Endothelial cell of umbilical vein (primary cell): ENCODE measurements at regions not wholly inside any gene's neighbourhood (a gene's known extent, or its start where the extent isn't known, plus 50 kb on each side); places are given as distances from the start of the nearest gene placed in this dataset.

Experiments used
- BruUV-seq: library from RNA; stranded (reverse); fragments of 400-500 nt; replicated peaks from 2 replicates; lab custom pipeline; 2021; lab: Mats Ljungman, UMichigan
- CTCF ChIA-PET: fragments of 300-600, 350-600 bp; sonication (Branson Sonifier 250); formaldehyde crosslinking; loops from one replicate; lab custom pipeline; 2021; ENCODE audit warnings: antibody characterized with exemption, inconsistent platforms; lab: Charles Lee
- POLR2A ChIA-PET: fragments of 300-600, 350-600 bp; sonication (Branson Sonifier 250); formaldehyde crosslinking; loops from one replicate; lab custom pipeline; 2021; ENCODE audit warnings: antibody characterized with exemption, inconsistent platforms; lab: Charles Lee
- DNase-seq: peaks from one replicate; pipeline ENCODE4 v3.0.0-alpha.2; 2011; ENCODE audit warnings: low read depth, low spot score
- FAIRE-seq: peaks from 2 replicates; lab custom pipeline; 2011; peaks lifted over from hg19 to GRCh38; lab: Jason Lieb, UNC
- H2AFZ ChIP-seq: 2 replicates; pipeline ENCODE4 v1.6.0; 2012; ENCODE audit warnings: low read depth, low read length, control low read depth, inconsistent platforms
- H3K27ac ChIP-seq: 2 replicates; pipeline ENCODE4 v1.5.1; 2011; ENCODE audit warnings: low read depth, mild to moderate bottlenecking, control low read depth, low read length, moderate library complexity; ENCODE audit not compliant: insufficient read depth
- H3K27me3 ChIP-seq, 2 experiments: 2 replicates each; pipeline versions ENCODE4 v1.6.0 to v1.6.1; 2011; ENCODE audit warnings: low read length in 2 of 2, mixed read lengths in 1 of 2; ENCODE audit not compliant: control insufficient read depth in 2 of 2, insufficient read depth in 2 of 2
- H3K36me3 ChIP-seq, 2 experiments: 2 replicates in 1 of 2; 3 replicates in 1 of 2; pipeline ENCODE4 v1.5.1; 2011; ENCODE audit warnings: low read length in 2 of 2, mild to moderate bottlenecking in 1 of 2, moderate library complexity in 1 of 2; ENCODE audit not compliant: control insufficient read depth in 2 of 2, insufficient read depth in 2 of 2; ENCODE audit errors: extremely low read depth in 1 of 2
- H3K4me1 ChIP-seq: 3 replicates; pipeline ENCODE4 v1.5.1; 2011; ENCODE audit warnings: mild to moderate bottlenecking, low read length; ENCODE audit not compliant: control insufficient read depth, insufficient read depth; ENCODE audit errors: extremely low read depth
- H3K4me2 ChIP-seq: 2 replicates; pipeline ENCODE4 v1.6.1; 2011; ENCODE audit warnings: low read length, control low read depth, mixed read lengths; ENCODE audit not compliant: insufficient read depth
- H3K4me3 ChIP-seq, 3 experiments: fragments of 200-600 bp in 1 of 3; sonication (generic), shearing (Covaris generic) in 1 of 3; replicated peaks in 1 of 3; 2 replicates each; pipeline ENCODE4 v1.5.1; 2011 to 2016; ENCODE audit warnings: control low read depth in 3 of 3, low read length in 3 of 3, mild to moderate bottlenecking in 2 of 3, inconsistent platforms in 1 of 3, low read depth in 1 of 3, moderate library complexity in 1 of 3; ENCODE audit not compliant: insufficient read depth in 1 of 3
- H3K79me2 ChIP-seq: 2 replicates; pipeline ENCODE4 v1.6.0; 2012; ENCODE audit warnings: low read length, inconsistent platforms; ENCODE audit not compliant: control insufficient read depth, insufficient read depth
- H3K9ac ChIP-seq: replicated peaks from 2 replicates; pipeline ENCODE3; 2011; ENCODE audit warnings: low read length, control low read depth; ENCODE audit not compliant: insufficient read depth; ENCODE audit errors: extremely low read depth
- H3K9me1 ChIP-seq: replicated peaks from 3 replicates; pipeline ENCODE4 v1.6.0; 2011; ENCODE audit warnings: mild to moderate bottlenecking, low read length; ENCODE audit not compliant: control insufficient read depth, insufficient read depth; ENCODE audit errors: extremely low read depth
- H3K9me3 ChIP-seq: replicated peaks from 2 replicates; pipeline ENCODE4 v1.5.1; 2012; ENCODE audit warnings: low read length, inconsistent platforms; ENCODE audit not compliant: control insufficient read depth, insufficient read depth
- H4K20me1 ChIP-seq: replicated peaks from 2 replicates; pipeline ENCODE3; 2011; ENCODE audit warnings: mild to moderate bottlenecking, low read length; ENCODE audit not compliant: control insufficient read depth, insufficient read depth; ENCODE audit errors: extremely low read depth
- EZH2 ChIP-seq: IDR thresholded peaks from 2 replicates; pipeline ENCODE4 v1.6.1; 2012; ENCODE audit warnings: borderline replicate concordance, low read depth, mild to moderate bottlenecking, moderate library complexity, low read length, inconsistent platforms; ENCODE audit not compliant: severe bottlenecking
- GATA2 ChIP-seq: IDR thresholded peaks from 2 replicates; pipeline ENCODE4 v1.7.0; 2011; ENCODE audit warnings: low read depth, mild to moderate bottlenecking, moderate library complexity, mixed read lengths, low read length; ENCODE audit not compliant: insufficient read length, insufficient read depth
- JUN ChIP-seq: IDR thresholded peaks from 2 replicates; pipeline ENCODE4 v1.6.1; 2011; ENCODE audit warnings: borderline replicate concordance, low read depth; ENCODE audit not compliant: insufficient read length, insufficient read depth
- MYC ChIP-seq: IDR thresholded peaks from one replicate; pipeline ENCODE4 v1.6.1; 2011; ENCODE audit warnings: mild to moderate bottlenecking, low read depth, low read length
- dilution Hi-C: fragments of 300-500 bp; cut with MboI; formaldehyde crosslinking; loops from one replicate; pipeline ENCODE4 v1.15.0; 2019; ENCODE audit warnings: low sequenced_read_pairs; ENCODE audit not compliant: extremely low pct_ligation_motif_present
- intact Hi-C: fragments of 100-400 bp; cut with micrococcal nuclease; formaldehyde crosslinking; loops from one replicate; pipeline ENCODE4 v1.10.0; 2022
- TF ChIP-seq, protein P1 (sequence below), 2 donors: IDR thresholded peaks; 1 replicate in 1 of 2; 2 replicates in 1 of 2; pipeline ENCODE4 v1.5.1; 2011; ENCODE audit warnings: low read length in 2 of 2, mild to moderate bottlenecking in 2 of 2, moderate library complexity in 2 of 2, control low read depth in 1 of 2, inconsistent platforms in 1 of 2, low read depth in 1 of 2; ENCODE audit not compliant: insufficient read depth in 1 of 2; ENCODE audit errors: extremely low read depth in 1 of 2
- TF ChIP-seq, protein P2 (sequence below): IDR thresholded peaks from 2 replicates; pipeline ENCODE4 v1.6.1; 2011; ENCODE audit not compliant: insufficient read depth, insufficient read length

DNA sequence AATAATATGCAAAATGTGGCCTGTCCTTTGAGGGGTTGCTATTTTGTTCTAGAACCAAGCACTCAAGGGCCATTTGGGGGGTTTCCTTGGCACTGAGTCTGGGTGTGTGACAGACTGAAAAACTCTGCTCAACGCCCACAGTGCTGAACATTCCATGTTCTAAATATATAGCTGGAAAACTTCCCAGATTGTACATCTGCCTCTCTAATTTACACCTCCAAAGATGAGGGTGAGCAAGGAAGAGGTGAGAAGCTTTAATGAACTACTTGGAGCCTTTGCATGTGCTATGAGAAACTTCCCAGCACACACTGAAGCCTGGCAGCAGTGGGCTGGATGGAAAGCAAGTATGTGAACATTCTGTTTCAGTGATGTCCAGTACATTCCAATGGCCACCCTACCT, 296.7 kb upstream of the KCNH7 start:
- Histone ChIP-seq H3K4me2 (no peak overlapping the region), H3K79me2 (no peaks in the 10 kb centered on the region), H3K4me1 (no peaks in the 10 kb centered on the region), H4K20me1 (no peaks in the 10 kb centered on the region), H3K4me3 (no peak overlapping the region), H2AFZ (no peak overlapping the region), H3K36me3 (no peaks in the 10 kb centered on the region), H3K27ac (no peak overlapping the region), H3K27me3 (no peaks in the 10 kb centered on the region), H3K9me3 (no peaks in the 10 kb centered on the region), H3K9me1 (no peaks in the 10 kb centered on the region), H3K9ac (no peak overlapping the region)
- no TSS peak for BruUV-seq
- dilution Hi-C loops = no loop called here
- FAIRE-seq = no peak
- ChIA-PET CTCF (interaction anchor here (0.9 kb wide), 1 partner anchor 41 kb away, joined by 3 read pairs; no protein-coding TSS in a partner anchor), POLR2A (no interaction called here)
- intact Hi-C loops = no loop called here
- TF ChIP-seq MYC = no peak
- no peak for DNase-seq

DNA sequence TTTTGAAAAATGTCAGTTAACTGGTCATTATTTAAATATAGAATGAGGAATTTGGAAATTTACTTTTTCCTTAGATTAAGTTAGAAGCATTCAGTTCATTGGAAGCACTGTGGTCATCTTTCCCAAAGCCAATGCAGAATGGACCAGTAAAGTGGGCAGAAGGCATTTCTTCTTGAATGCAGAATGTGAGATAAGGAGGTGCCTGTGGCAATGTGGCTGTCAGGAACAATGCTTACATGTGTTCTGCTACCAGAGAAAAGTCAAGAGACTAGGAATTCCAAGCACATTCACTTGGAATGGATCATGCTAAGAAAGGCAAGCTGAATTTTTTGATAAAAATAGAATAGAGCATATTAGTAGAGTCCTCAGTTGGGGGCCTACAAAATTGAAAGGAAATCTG, 295.0 kb upstream of the KCNH7 start:
- CTCF ChIA-PET = interaction anchor here (1.5 kb wide), 1 partner anchor 242 kb away, joined by 7 read pairs; no protein-coding TSS in a partner anchor
- intact Hi-C loops = loop anchor here (1.0 kb wide), 1 partner anchor 243 kb away; no protein-coding TSS in a partner anchor
- FAIRE-seq = no peak

More for the DNA sequence above, 295.0 kb upstream of the KCNH7 start:
- Histone ChIP-seq H3K4me1 (no peaks in the 10 kb centered on the region), H3K9me3 (no peaks in the 10 kb centered on the region), H3K4me2 (no peak overlapping the region), H3K36me3 (no peaks in the 10 kb centered on the region), H3K27me3 (no peaks in the 10 kb centered on the region), H3K4me3 (no peak overlapping the region), H3K27ac (no peak overlapping the region), H2AFZ (no peak overlapping the region), H4K20me1 (no peaks in the 10 kb centered on the region), H3K9me1 (no peaks in the 10 kb centered on the region), H3K9ac (no peak overlapping the region), H3K79me2 (no peaks in the 10 kb centered on the region)
- POLR2A ChIA-PET = no interaction called here
- no peak for DNase-seq
- dilution Hi-C loops = no loop called here
- no TSS peak for BruUV-seq
- TF ChIP-seq JUN (no peak), EZH2 (no peak), MYC (no peak), GATA2 (no peak)
- TF ChIP-seq, protein P1, sequence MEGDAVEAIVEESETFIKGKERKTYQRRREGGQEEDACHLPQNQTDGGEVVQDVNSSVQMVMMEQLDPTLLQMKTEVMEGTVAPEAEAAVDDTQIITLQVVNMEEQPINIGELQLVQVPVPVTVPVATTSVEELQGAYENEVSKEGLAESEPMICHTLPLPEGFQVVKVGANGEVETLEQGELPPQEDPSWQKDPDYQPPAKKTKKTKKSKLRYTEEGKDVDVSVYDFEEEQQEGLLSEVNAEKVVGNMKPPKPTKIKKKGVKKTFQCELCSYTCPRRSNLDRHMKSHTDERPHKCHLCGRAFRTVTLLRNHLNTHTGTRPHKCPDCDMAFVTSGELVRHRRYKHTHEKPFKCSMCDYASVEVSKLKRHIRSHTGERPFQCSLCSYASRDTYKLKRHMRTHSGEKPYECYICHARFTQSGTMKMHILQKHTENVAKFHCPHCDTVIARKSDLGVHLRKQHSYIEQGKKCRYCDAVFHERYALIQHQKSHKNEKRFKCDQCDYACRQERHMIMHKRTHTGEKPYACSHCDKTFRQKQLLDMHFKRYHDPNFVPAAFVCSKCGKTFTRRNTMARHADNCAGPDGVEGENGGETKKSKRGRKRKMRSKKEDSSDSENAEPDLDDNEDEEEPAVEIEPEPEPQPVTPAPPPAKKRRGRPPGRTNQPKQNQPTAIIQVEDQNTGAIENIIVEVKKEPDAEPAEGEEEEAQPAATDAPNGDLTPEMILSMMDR (IDR thresholded peaks at IDR 0.05; ENCODE audit: extremely low read depth in 1 of 2, insufficient read depth in 1 of 2, low read depth in 1 of 2, low read length in 2 of 2) = no peak
- TF ChIP-seq, protein P2, sequence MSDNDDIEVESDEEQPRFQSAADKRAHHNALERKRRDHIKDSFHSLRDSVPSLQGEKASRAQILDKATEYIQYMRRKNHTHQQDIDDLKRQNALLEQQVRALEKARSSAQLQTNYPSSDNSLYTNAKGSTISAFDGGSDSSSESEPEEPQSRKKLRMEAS = no peak
